Thymus (tissue), 11 donors: ENCODE measurements at regions not wholly inside any gene's neighbourhood (a gene's known extent, or its start where the extent isn't known, plus 50 kb on each side); places are given as distances from the start of the nearest gene placed in this dataset.

Source experiments
- DNase-seq, 9 donors: peaks; one replicate each; pipeline ENCODE4 v3.0.0-alpha.2; 2013; ENCODE audit warnings: low spot score in 9 of 9, low read depth in 6 of 9, missing footprints in 1 of 9
- H3K27ac ChIP-seq, 2 donors: one replicate each; pipeline ENCODE4 v1.5.1; 2013; ENCODE audit warnings: control low read depth in 1 of 2, low read depth in 1 of 2, low read length in 1 of 2, mild to moderate bottlenecking in 1 of 2, moderate library complexity in 1 of 2
- H3K27me3 ChIP-seq, 2 donors: one replicate each; pipeline ENCODE4 v1.5.1; 2013; ENCODE audit warnings: low read length in 1 of 2; ENCODE audit not compliant: control insufficient read depth in 2 of 2, insufficient read depth in 1 of 2
- H3K36me3 ChIP-seq, 2 donors: one replicate each; pipeline ENCODE4 v1.5.1; 2013; ENCODE audit warnings: low read length in 1 of 2, mild to moderate bottlenecking in 1 of 2, moderate library complexity in 1 of 2; ENCODE audit not compliant: control insufficient read depth in 2 of 2, insufficient read depth in 2 of 2
- H3K4me1 ChIP-seq, 2 donors: one replicate each; pipeline ENCODE4 v1.5.1; 2013; ENCODE audit warnings: low read length in 2 of 2; ENCODE audit not compliant: control insufficient read depth in 2 of 2, insufficient read depth in 2 of 2
- H3K4me3 ChIP-seq, 2 donors: one replicate each; pipeline ENCODE4 v1.5.1; 2013; ENCODE audit warnings: low read length in 2 of 2, control low read depth in 1 of 2, mild to moderate bottlenecking in 1 of 2
- H3K9me3 ChIP-seq, 2 donors: one replicate each; pipeline ENCODE4 v1.5.1; 2013; ENCODE audit warnings: low read length in 1 of 2, mild to moderate bottlenecking in 1 of 2; ENCODE audit not compliant: control insufficient read depth in 2 of 2, insufficient read depth in 1 of 2
- WGBS: extraction: QIAGEN DNeasy Blood & Tissue Kit; methylation state at CpG from one replicate; pipeline ENCODE4 v1.1.7; 2013; 5-methylcytosine and 5-hydroxymethylcytosine counted together
- donor health status: healthy.

DNA sequence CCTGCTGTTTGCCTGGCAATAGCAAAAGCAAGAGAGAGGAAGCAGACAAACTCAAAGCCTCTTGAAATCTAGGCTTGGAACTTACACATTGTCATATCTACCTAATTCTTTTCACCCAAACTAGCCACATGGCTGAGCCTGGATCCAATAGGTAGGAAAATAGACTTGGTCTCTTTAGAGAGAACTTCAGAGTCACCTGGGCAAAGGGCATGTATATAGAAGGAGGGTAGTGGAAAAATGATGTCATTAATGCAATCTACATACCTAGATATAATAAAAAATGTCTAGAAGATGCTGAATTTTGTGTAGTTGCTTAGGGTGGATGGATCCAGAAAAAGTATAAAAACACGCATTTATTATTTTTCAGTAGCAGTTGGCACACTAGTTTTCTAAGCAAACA is 237.0 kb upstream of the GEMIN8 start:
- Histone ChIP-seq H3K27me3 (no peaks in the 10 kb centered on the region), H3K36me3 (no peaks in the 10 kb centered on the region), H3K4me1 (no peaks in the 10 kb centered on the region), H3K27ac (no peak overlapping the region), H3K4me3 (no peak overlapping the region), H3K9me3 (no peaks in the 10 kb centered on the region)
- WGBS = 94% methylated on average over 1 of the region's 1 CpG
- DNase-seq = no peak

DNA sequence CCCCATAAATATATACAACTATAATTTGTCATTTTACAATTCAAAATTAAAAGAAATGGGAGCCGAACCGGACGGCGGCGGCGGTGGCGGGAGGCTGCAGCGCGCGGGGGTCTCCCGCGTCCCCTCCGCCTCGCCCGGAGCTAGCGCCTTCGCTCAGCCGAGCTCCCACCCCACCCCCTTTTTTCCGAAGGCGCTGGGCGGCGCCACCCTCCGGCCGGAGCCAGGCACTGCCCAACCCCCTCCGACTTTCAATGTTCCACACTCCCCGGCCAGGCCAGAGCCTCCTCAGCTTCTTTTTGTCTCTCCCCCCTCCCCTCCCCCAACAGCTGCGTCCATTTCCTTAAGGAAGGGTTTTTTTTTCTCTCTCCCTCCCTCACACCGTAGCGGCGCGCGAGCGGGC is 214.1 kb upstream of the GEMIN8 start:
- Histone ChIP-seq H3K36me3 (no peaks in the 10 kb centered on the region), H3K9me3 (no peaks in the 10 kb centered on the region), H3K4me1 (no peaks in the 10 kb centered on the region), H3K27me3 (peaks cover 0 to 4% of the 10 kb centered on the region in 2 donors), H3K27ac (no peak overlapping the region), H3K4me3 (no peak overlapping the region)
- DNase-seq = no peak
- WGBS = 39% methylated on average over 33 of the region's 33 CpGs

DNA sequence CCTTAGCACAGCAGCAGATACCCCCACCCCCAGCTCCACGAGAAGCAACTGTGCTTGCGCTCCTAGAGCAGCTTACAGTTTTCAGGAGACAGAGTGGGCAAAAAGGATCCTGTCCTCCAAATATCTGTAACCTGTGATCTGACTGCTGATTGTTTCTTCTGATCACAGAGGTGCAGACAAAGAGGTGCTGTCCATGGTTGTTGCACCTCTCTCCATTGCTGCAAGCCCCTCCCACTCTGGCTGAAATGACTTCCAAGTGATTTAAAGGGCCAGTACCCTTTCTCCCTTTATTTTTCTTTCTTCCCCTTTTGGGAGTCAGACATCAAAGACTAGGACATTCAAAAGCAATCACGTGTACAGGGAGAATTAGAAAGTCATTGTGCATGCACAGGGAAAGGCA is 205.3 kb upstream of the GEMIN8 start:
- Histone ChIP-seq H3K27me3 (no peaks in the 10 kb centered on the region), H3K4me1 (no peaks in the 10 kb centered on the region), H3K36me3 (no peaks in the 10 kb centered on the region), H3K27ac (no peak overlapping the region), H3K4me3 (no peak overlapping the region), H3K9me3 (no peaks in the 10 kb centered on the region)
- DNase-seq = no peak
- WGBS = 61% methylated on average over 3 of the region's 3 CpGs

DNA sequence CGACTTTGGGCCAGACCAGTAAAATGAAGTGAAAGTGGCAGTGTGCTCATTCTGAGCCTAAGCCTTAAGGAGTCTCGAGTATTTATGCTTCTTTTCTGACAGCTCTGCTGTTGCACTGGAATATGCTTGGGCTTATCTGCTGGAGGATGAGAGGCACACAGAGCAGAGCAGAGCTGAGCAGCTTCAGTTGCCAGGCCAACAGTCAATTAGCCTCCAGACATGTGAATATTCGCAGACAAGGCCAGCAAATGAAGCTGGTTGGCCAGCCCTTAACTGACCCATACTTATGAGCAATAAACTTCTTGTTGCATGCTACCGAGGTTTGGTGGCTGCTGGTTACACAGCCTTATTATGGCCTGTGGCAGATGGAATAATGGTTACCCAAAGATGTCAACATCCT is 203.0 kb upstream of the GEMIN8 start:
- no peaks in the 10 kb centered on the region for H3K36me3 ChIP-seq
- H3K4me3 ChIP-seq = no peak overlapping the region
- no peaks in the 10 kb centered on the region for H3K4me1 ChIP-seq
- DNase-seq = no peak
- no peaks in the 10 kb centered on the region for H3K27me3 ChIP-seq
- no peak overlapping the region for H3K27ac ChIP-seq
- no peaks in the 10 kb centered on the region for H3K9me3 ChIP-seq
- 83% methylated on average over 4 of the region's 4 CpGs for WGBS

DNA sequence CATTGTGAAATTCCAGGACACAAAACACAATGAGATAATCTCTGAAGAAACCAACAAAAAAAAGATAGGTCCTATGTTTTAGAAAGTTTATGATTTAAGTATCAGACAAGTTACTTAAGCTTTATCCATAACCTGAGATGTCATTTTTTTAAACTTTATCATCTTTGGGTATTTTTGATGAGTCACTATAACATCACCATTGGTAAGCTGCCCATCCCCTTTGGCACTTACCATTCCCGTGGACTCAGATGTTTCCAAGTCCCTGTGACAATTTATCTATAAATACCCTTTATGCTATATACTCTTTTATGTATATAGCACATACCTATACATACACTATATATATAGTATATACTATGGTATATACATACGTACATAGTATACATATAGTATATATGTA is 198.9 kb upstream of the GEMIN8 start:
- Histone ChIP-seq H3K4me1 (no peaks in the 10 kb centered on the region), H3K9me3 (no peaks in the 10 kb centered on the region), H3K27me3 (no peaks in the 10 kb centered on the region), H3K4me3 (no peak overlapping the region), H3K27ac (no peak overlapping the region), H3K36me3 (no peaks in the 10 kb centered on the region)
- 96% methylated on average over 2 of the region's 2 CpGs for WGBS
- DNase-seq = no peak

DNA sequence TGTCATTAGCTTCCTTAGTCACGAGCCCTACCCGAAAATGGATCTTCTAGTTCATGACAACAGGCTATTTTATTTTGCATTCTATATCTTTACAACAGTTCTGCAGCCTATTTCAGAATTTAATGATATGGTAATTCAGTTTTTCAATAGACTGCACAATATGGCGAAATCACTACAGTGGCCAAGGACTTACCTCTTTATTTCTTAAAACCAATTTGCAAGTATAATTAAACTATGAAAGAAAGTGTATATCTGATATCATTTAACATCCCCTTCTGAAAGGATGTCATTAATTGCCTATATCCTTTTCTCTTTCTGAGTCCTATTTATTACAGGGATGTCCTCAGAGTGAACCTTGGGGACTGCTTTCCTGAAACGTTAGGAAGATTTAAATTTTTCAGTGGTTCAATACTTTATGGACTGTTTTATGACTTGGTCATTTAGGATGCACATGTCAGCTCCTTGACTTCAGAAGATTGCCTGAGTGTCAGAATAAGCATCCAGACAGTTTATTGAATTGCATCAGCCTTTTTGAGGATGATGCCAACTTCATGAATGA is 190.8 kb upstream of the GEMIN8 start:
- Histone ChIP-seq H3K27ac (no peak overlapping the region), H3K27me3 (no peaks in the 10 kb centered on the region), H3K4me3 (no peak overlapping the region), H3K36me3 (no peaks in the 10 kb centered on the region), H3K9me3 (no peaks in the 10 kb centered on the region), H3K4me1 (no peaks in the 10 kb centered on the region)
- DNase-seq = no peak
- WGBS = 85% methylated on average over 4 of the region's 4 CpGs

DNA sequence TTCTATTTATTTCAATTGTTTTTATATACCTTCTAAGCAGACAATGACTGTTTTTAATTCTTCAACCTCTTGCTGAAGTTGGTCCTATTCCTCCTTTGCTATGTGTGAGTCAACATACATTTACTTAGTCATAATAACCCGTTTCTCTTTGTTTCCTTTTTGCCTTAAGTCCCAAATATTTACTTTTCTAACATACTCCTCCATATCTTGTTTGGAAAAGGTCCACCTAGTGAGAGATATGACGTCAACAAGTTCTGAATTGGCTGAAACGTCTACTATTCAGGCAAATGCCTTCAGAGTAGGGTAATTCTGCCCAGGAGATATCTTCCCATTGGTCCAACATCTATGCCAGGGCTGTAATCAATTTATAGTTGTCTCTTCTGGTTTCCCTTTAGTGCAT is 179.3 kb upstream of the GEMIN8 start:
- no peak overlapping the region for H3K27ac ChIP-seq
- H3K36me3 ChIP-seq = no peaks in the 10 kb centered on the region
- H3K4me3 ChIP-seq = no peak overlapping the region
- H3K27me3 ChIP-seq = no peaks in the 10 kb centered on the region
- DNase-seq = no peak
- no peaks in the 10 kb centered on the region for H3K4me1 ChIP-seq
- peaks cover 0 to 13% of the 10 kb centered on the region in 2 donors for H3K9me3 ChIP-seq
- WGBS = 60% methylated on average over 3 of the region's 3 CpGs

DNA sequence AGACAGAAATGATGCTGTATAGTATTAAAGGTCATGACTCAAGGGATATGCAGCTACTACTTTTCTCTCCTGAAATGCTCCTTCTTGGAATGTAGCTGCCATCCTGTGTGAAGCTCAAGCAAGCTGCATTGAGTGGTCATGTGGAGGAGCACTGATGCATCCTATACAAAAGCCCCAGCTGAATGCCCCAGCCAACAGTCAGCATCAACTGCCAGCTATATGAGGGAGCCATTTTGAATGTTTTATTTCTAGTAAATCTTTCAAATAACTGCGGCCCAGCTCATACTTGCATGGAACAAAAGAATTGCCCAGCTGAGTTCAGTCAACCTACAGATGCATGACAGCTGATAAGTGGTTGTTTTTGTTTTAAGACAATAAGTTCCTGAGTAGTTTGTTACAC is 165.0 kb upstream of the GEMIN8 start:
- H3K27ac ChIP-seq = no peak overlapping the region
- no peaks in the 10 kb centered on the region for H3K4me1 ChIP-seq
- H3K9me3 ChIP-seq = no peaks in the 10 kb centered on the region
- WGBS = 74% methylated on average over 1 of the region's 1 CpG
- no peaks in the 10 kb centered on the region for H3K36me3 ChIP-seq
- no peak for DNase-seq
- H3K4me3 ChIP-seq = no peak overlapping the region
- no peaks in the 10 kb centered on the region for H3K27me3 ChIP-seq

DNA sequence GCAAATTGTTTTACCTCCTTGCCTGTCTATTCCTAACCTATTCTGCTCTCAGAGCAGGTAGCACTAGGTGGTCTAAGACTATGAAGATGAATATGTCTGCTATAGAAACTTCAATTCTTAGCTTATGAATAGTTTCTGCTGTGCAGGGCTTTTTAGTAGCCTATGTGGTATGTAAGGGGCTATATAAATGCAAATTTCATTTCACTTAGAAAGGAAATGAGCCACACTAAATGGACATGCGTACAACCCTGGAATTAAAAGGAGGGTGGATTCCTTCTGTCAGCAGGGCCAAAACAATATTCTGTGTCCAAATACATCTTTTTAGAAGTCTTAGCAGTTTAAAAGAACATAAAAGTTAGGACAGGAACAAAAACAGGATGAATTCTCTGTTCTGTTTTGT is 163.9 kb upstream of the GEMIN8 start:
- H3K9me3 ChIP-seq = no peaks in the 10 kb centered on the region
- 97% methylated on average over 1 of the region's 1 CpG for WGBS

DNA sequence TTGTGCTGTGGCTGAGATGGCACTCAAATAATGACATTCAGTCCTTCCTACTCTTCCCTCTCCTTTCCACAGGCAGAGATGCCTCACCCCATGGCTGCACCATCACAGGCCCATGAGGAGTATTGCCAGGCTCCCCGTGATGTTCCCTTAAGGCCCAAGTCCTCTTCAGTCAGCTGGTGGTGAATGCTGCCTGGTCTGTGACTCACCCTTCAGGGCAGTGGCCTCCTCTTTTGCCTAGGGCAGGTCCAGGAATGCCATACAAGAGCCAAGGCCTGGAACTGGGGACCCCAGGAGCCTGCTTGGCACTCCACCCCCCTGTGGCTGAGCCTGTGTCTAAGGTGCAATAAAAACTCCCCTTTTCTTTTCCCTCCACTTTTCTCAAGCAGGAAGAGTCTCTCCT is 144.2 kb upstream of the GEMIN8 start:
- no peaks in the 10 kb centered on the region for H3K36me3 ChIP-seq
- no peak overlapping the region for H3K27ac ChIP-seq
- H3K4me1 ChIP-seq = no peaks in the 10 kb centered on the region
- no peak overlapping the region for H3K4me3 ChIP-seq
- 95% methylated on average over 1 of the region's 1 CpG for WGBS
- H3K27me3 ChIP-seq = no peaks in the 10 kb centered on the region
- DNase-seq = no peak
- H3K9me3 ChIP-seq = no peaks in the 10 kb centered on the region

More for the DNA sequence above, 163.9 kb upstream of the GEMIN8 start:
- DNase-seq = no peak
- Histone ChIP-seq H3K27me3 (no peaks in the 10 kb centered on the region), H3K4me3 (no peak overlapping the region), H3K36me3 (no peaks in the 10 kb centered on the region), H3K4me1 (no peaks in the 10 kb centered on the region), H3K27ac (no peak overlapping the region)
